NCI-H1436 treated with DMSO at 0.1 percent for 48 hours (cell line): ENCODE measurements at regions not wholly inside any gene's neighbourhood (a gene's known extent, or its start where the extent isn't known, plus 50 kb on each side); places are given as distances from the start of the nearest gene placed in this dataset.

Experiments used
- DNase-seq: peaks from one replicate; lab custom pipeline; 2025; lab: John Stamatoyannopoulos, UW

DNA sequence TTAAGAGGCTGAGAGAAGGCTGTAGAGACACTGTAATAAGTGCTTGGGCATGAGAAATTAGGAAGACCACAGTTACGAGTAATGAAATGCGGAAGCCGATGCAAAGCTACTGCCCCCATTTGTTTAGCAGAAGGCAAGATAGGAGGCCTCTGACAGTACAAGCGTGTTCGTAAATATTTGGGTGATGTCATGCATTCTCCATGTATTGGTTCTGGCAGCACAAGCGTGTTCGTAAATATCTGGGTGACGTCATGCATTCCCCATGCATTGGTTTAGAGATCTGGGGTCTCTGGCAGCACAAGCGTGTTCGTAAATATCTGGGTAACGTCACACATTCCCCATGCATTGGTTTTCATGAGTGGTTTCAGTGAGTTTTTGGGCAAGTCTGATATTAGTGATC is 661.5 kb upstream of the FRG1 start:
- no peak for DNase-seq

DNA sequence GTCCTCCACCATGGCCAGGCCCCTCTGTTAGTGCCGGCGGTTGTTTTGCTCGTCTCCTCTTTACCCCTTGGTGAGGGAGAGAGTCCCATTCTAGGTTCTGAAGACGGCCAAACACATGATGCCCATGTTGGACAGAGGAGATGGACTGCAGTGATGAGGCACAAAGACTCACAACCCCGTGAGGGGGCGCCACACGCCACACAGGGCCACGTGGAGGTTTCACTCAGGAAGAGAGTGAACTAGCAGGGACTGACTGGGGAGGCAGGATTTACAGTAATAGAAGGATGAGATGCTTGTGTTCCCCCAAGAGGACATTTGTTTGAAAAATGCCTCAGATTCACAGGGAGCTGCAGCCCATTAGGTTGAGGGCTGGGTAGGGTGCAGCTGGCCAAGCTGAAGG is 655.3 kb upstream of the FRG1 start:
- DNase-seq, result no peak

DNA sequence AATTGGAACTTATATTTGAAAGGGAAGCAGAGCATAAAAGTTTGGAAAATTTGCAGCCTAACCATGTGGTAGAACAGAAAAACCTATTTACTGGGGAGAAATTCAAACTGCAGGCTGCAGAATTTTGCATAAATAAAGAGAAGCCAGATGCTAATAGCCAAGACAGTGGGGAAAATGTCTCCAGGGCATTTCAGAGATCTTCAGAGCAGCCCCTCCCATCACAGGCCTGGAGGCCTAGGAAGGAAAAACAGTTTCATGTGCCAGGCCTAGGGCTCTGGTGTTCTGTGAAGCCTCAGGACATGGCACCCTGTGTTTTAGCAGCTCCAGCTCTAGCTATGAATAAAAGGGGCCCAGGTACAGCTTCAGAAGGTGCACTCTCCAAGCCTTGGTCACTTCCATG is 648.7 kb upstream of the FRG1 start:
- DNase-seq, result no peak

DNA sequence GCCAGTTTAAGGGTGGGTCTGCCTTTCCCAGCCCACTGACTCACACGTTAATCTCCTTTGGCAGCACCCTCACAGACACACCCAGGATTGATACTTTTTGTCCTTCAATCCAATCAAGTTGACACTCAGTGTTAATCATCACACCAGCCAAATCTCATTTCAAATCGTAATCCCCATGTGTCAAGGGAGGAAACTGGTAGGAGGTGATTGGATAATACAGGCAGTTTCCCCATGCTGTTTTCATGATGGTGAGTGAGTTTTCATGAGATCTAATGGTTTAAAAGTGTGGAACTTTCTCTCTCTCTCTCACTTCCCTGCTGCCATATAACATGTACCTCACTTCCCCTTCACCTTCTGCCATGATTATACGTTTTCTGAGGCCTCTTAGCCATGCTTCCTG is 647.2 kb upstream of the FRG1 start:
- DNase-seq, result no peak

- no peak for DNase-seq
These were observed 646.1 kb upstream of the FRG1 start for GRCh38 chr4:189294574-189294973.

DNA sequence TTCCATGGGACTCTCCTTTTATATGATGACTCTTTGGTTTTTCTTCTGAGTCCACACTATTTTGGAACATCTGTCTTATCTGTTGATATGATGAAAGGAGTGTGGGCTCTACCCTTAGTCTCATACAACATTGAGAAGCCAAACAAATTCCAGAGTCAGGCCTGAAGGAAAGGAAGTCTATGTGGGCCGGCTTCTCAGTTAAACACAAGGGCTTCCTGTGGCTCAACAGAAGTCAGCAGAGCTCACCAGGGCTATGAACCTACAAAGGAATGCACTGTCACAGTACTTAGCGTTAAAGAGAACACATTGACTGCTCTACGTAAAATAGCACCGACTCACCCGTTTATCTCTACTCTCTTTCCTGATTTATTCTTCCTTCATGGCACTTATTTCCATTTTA is 641.0 kb upstream of the FRG1 start:
- no peak for DNase-seq

- no peak for DNase-seq
These were observed 639.0 kb upstream of the FRG1 start for GRCh38 chr4:189301692-189302091.

- no peak for DNase-seq
These were observed 638.0 kb upstream of the FRG1 start for GRCh38 chr4:189302719-189303118.

DNA sequence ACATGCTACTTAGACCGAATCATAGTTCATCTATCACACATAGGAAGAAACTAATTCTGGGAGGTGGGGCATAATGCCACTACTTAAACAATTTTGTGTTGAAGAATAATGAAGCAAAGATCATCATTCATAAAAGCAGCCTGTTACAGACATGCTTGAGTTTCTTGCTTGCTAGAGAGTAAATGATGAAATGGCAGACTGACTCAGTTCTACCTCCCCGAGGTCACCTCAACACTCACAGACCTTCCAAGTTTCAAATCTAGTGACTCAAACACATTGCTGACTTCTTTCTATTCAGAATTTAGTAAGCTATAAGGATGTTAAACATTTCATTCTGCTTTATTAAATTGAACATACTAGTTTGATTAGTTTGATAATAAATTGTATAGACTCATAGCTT is 636.5 kb upstream of the FRG1 start:
- DNase-seq, result no peak

DNA sequence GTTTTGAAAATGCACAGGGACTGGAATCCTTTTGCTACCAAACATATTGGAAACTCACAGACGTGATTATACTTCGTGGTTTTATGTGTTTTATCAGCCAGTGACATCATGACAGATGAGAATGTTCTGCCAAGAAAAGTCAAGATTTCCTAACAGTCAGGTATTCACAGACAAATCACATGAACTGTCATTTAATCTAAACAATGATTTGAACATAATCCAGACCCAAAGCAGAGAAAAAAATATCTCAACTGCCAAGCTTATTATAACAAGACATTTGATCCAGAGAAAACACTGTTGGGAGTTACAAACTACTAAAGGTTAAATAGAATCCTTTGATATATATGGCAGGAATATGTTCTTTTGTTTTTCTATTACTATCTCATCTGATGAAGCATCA is 635.9 kb upstream of the FRG1 start:
- no peak for DNase-seq

DNA sequence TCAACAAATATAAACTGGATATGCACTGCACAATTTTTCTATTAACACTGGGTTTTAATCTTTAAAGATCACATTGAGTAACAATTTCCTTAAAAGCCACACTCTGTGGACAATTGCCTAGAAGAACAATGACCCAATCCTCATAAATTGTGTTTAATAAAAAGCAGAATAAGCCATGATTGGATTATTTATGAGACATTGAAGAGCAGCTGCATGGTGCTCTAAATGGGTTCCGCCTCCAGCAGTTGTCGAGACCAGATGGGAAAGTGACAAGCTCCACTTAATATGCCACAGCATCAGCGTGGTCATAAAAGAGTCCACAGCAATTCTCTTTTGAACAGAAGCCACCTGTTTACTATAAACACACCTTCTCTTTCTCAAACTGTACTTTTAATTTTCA is 635.2 kb upstream of the FRG1 start:
- no peak for DNase-seq

- no peak for DNase-seq
These were observed 629.4 kb upstream of the FRG1 start for GRCh38 chr4:189311251-189311650.

DNA sequence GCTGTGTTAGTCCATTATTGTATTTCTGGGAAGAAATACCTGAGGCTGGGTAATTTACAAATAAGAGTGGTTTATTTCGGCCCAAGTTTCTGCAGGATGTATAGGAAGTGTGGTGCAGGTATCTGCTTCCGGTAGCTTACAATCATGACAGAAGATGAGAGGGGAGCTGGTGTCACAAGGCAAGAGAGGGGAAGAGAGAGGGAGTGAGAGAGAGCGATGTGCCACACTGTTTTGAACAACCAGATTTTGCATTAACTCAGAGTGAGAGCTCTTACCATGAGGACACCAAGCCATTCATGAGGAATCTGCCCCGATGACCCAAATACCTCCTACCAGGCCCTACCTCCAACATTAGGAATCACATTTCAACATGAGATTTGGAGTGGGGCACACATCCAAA is 627.6 kb upstream of the FRG1 start:
- no peak for DNase-seq

- no peak for DNase-seq
These were observed 626.7 kb upstream of the FRG1 start for GRCh38 chr4:189313861-189314513.

GRCh38 chr4:189322426-189322825 is 618.2 kb upstream of the FRG1 start:
- DNase-seq, result no peak

GRCh38 chr4:189341881-189342280 is 598.8 kb upstream of the FRG1 start:
- no peak for DNase-seq

DNA sequence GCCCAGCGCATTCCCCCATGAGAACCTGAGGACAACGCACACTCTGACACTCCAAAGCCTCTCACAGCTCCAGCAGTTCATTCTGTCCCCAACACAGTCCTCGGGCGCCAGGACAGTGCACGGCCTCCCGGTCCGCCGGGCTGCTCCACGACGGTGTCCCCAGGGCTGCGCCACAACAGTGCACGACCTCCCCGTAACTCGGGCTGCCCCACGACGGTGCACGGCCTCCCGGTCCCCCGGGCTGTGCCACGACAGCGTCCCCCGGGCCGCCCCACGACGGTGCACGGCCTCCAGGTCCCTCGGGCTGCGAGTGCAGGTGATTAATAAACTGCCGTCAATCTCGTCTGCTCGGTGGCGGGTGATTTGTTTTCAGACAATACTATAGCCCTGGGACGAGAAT is 585.1 kb upstream of the FRG1 start:
- no peak for DNase-seq

DNA sequence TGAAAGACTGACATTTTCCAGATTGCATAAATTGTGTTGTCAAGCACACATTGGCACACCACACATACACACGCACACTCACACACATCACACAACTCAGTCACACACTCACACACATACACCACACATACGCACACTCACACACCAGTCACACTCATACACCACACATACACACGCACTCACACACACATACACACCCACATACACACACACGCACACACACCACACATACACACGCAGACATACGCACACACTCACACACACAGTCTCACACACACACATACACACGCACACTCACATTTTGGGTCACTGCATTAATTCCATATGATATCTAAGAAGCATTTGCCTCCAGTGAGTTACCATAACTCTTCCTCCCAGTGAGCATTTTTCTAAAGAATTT is 578.3 kb upstream of the FRG1 start:
- no peak for DNase-seq

DNA sequence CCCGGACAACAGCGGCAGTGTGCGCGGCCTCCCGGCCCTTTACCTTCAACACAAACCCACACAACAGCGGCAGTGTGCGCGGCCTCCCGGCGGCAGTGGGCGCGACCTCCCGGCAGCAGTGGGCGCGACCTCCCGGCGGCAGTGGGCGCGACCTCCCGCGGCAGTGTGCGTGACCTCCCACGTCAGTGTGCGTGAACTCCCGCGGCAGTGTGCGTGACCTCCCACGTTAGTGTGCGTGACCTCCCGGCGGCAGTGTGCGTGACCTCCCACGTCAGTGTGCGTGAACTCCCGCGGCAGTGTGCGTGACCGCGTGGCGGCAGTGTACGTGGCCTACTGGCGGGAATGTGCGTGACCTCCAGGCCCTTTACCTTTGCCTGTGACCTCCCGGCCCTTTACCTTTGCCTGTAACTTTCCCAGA is 576.6 kb upstream of the FRG1 start:
- DNase-seq, result no peak

DNA sequence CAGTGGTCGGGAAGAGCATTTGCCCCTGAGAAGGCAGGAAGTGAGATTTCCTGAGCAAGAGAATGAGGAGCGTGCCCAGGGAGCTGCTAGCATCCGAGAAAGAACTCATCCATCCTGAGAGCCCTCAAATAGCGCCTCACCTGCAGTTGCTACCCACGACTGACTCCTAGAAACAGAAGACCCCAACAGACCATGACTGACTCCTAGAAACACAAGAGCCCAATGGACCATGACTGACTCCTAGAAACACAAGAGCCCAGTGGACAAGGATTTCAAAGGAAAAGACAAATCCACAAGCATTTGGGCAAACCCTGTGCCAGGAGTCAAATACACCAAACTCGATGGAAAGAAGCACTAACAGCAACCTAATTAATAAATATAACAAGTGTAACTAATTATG is 575.2 kb upstream of the FRG1 start:
- DNase-seq, result no peak

DNA sequence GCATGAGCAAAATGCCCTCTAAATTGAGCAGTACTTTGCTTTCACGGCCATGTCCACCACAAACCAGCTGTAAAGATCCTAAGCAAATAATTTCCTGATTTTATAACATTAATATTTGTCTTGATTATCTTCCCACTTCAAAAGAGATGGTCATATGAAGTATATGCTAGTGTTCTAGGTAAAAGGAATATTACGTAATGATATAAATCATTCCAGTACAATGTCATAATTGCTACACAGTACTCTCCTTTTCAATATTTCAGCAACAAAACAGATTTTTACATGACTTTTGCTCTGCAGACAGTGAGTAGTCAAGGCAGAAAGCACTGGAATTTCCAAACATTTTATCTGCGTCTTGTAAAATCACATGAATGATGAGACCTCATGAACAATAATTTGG is 572.8 kb upstream of the FRG1 start:
- no peak for DNase-seq

DNA sequence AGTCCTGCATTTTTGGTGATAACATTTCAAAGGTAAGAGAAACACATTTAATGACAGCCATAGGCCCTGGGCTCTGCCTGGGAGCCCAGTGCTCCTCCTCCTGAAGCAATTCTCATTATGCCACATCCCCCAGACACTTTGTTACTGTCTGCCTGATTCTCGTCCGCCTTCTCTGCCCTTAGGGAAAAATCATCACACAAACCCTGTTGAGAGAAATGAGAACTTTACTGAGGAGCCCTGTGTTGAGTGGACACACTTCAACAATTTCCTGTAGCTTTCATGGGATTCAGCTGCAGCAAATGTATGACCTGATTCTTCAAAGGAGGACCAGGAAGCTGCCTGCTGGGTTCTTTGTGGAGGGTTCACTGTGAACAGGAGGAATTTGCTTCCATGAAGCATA is 566.5 kb upstream of the FRG1 start:
- DNase-seq, result no peak

DNA sequence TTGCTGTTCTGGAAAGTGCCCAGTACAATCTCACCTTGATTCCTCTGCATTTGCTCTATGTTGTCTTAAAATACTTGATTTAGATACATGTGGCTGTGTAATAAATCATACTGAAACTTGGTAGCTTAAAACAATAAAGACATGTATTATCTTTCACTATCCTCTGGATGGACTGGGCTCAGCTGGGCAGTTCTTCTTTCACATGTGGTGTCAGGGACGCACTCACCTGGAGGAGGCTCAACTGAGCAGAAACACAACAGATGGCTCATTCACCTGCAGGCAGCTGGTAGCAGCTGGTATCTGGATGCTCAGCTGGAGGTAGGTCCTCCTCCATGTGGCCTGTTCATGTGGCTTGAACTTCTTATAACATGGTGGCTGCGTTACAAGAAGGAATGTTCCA is 563.8 kb upstream of the FRG1 start:
- no peak for DNase-seq

DNA sequence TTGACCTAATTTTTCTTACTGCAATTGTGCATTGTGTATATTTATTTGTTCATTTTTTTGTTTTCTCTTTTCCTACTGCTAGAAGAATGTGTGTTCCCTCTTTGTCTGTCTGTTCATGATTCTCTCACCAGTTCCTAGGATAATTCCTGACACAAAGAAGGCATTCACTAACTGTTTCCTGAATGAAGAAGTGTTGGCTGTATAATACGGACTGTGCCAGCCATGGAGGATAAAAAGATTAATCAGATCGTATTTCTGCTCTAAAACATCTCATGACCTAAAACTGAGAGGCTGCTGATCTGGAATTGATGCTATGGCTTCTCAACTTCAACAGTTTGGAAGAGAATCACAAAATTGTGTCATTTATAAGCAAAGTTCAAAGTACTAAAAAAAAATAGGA is 563.1 kb upstream of the FRG1 start:
- no peak for DNase-seq

DNA sequence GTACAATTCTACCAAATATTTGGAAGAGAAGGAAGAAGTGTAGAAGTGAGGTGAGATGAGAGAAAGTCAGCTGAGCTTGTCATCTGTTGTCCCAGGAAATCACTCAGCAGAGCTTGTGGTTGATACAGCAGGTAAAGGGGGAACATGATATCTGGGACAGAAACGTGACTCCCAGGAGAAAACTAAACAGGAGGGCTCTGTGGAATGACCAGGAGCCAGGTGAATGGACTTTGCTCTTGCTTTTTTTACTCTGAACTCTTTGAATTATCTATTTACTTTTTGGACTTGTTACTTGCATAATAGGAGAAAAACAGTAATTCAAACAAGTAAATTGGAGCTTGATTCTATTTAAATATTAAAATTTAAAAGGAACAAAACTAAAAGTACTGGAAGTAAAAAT is 555.6 kb upstream of the FRG1 start:
- no peak for DNase-seq
